ENCODE measurements at regions not wholly inside any gene's neighbourhood (a gene's known extent, or its start where the extent isn't known, plus 50 kb on each side); places are given as distances from the start of the nearest gene placed in this dataset.

DNA sequence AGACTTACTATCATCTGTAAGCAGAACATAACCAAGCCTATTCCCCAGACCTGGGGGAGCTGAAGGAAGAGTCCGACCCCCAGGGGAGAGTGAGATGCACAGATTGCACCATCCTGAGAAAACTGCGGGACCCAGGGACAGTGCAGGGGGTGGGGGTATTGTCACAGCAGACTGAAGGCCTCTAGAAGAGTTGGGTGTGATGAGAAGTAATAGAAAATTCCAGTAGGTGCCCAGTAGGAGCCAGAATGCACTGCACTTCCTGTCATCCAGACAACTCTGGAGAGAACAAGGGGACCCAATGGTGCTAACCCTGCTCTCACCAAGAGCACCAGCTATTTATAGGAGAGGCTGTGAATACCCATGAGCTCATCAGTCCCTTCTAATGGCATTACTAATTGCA lies 190.1 kb downstream of the BCL11B start:
- no peak overlapping the region for H3K14ac ChIP-seq (replicated peaks; ENCODE audit: low read depth, low read length)
- dilution Hi-C loops (cut with HindIII; ENCODE audit: low sequenced_read_pairs, unreplicated experiment) = no loop called here
- no peak overlapping the region for H2AK5ac ChIP-seq (ENCODE audit: low read depth, low read length)
- no peaks in the 10 kb centered on the region for H3K36me3 ChIP-seq (ENCODE audit: control insufficient read depth, insufficient read depth, low read length)
- H4K20me1 ChIP-seq (ENCODE audit: insufficient read depth, low read length) = no peaks in the 10 kb centered on the region
- ATAC-seq (ENCODE audit: low read depth) = no peak
- no peak overlapping the region for H3K9ac ChIP-seq (ENCODE audit: low read depth, low read length)
- no CpG with 5 or more reads among the region's 2 CpGs for WGBS, 2 experiments (ENCODE audit: extremely low coverage in 2 of 2, insufficient read length in 1 of 2)
- no peak overlapping the region for H3K23ac ChIP-seq (ENCODE audit: low read depth, low read length)
- ChIA-PET POLR2A (ENCODE audit: unreplicated experiment) (no interaction called here), CTCF (no interaction called here)
- no peak overlapping the region for H4K5ac ChIP-seq (ENCODE audit: low read depth, low read length)
- H4K8ac ChIP-seq (ENCODE audit: low read depth in 2 of 2, low read length in 2 of 2) = no peak overlapping the region
- no peak overlapping the region for H3K27ac ChIP-seq (ENCODE audit: insufficient read depth, low read length)
- TF ChIP-seq SMC3 (IDR thresholded peaks at IDR 0.05; ENCODE audit: low read depth, low read length) (no peak), CEBPB (IDR thresholded peaks at IDR 0.05; ENCODE audit: low read depth, low read length) (no peak), RCOR1 (IDR thresholded peaks at IDR 0.05; ENCODE audit: insufficient replicate concordance, low read length) (no peak), MAZ (IDR thresholded peaks at IDR 0.05; ENCODE audit: borderline replicate concordance, low read depth, low read length) (no peak), MAFK (IDR thresholded peaks at IDR 0.05; ENCODE audit: low read depth, low read length) (no peak), MXI1 (IDR thresholded peaks at IDR 0.05; ENCODE audit: borderline replicate concordance, low read depth, low read length) (no peak)
- TF ChIP-seq, protein P1, sequence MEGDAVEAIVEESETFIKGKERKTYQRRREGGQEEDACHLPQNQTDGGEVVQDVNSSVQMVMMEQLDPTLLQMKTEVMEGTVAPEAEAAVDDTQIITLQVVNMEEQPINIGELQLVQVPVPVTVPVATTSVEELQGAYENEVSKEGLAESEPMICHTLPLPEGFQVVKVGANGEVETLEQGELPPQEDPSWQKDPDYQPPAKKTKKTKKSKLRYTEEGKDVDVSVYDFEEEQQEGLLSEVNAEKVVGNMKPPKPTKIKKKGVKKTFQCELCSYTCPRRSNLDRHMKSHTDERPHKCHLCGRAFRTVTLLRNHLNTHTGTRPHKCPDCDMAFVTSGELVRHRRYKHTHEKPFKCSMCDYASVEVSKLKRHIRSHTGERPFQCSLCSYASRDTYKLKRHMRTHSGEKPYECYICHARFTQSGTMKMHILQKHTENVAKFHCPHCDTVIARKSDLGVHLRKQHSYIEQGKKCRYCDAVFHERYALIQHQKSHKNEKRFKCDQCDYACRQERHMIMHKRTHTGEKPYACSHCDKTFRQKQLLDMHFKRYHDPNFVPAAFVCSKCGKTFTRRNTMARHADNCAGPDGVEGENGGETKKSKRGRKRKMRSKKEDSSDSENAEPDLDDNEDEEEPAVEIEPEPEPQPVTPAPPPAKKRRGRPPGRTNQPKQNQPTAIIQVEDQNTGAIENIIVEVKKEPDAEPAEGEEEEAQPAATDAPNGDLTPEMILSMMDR (conservative IDR thresholded peaks at IDR 0.05; ENCODE audit: low read depth, low read length) = no peak
- TF ChIP-seq, protein P2, sequence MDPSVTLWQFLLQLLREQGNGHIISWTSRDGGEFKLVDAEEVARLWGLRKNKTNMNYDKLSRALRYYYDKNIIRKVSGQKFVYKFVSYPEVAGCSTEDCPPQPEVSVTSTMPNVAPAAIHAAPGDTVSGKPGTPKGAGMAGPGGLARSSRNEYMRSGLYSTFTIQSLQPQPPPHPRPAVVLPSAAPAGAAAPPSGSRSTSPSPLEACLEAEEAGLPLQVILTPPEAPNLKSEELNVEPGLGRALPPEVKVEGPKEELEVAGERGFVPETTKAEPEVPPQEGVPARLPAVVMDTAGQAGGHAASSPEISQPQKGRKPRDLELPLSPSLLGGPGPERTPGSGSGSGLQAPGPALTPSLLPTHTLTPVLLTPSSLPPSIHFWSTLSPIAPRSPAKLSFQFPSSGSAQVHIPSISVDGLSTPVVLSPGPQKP (IDR thresholded peaks at IDR 0.05; ENCODE audit: borderline replicate concordance, low read depth, low read length) = no peak
- TF ChIP-seq, protein P3, sequence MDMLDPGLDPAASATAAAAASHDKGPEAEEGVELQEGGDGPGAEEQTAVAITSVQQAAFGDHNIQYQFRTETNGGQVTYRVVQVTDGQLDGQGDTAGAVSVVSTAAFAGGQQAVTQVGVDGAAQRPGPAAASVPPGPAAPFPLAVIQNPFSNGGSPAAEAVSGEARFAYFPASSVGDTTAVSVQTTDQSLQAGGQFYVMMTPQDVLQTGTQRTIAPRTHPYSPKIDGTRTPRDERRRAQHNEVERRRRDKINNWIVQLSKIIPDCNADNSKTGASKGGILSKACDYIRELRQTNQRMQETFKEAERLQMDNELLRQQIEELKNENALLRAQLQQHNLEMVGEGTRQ (IDR thresholded peaks at IDR 0.05; ENCODE audit: low read depth, low read length) = no peak
- no peak overlapping the region for H2BK20ac ChIP-seq (ENCODE audit: low read depth, low read length)
- peaks cover 25% of the 10 kb centered on the region for H3K9me3 ChIP-seq (ENCODE audit: control insufficient read depth, insufficient read depth, low read length)
- no peaks in the 10 kb centered on the region for H3K27me3 ChIP-seq (ENCODE audit: control insufficient read depth, insufficient read depth, low read length)
- no peak for DNase-seq
- no TSS peak for BruUV-seq (replicated peaks)
- no peak overlapping the region for H3K56ac ChIP-seq (ENCODE audit: extremely low read depth, insufficient read depth, low read length)
- H2AFZ ChIP-seq (replicated peaks; ENCODE audit: low read length, poor library complexity) = no peak overlapping the region
- no peak overlapping the region for H4K91ac ChIP-seq (ENCODE audit: insufficient read depth, low read depth, low read length)
- no peak overlapping the region for H2BK5ac ChIP-seq (ENCODE audit: low read depth, low read length, poor library complexity, severe bottlenecking)
- in situ Hi-C loops (cut with MboI; ENCODE audit: low sequenced_read_pairs) = no loop called here
- no peak overlapping the region for H2AK9ac ChIP-seq (replicated peaks; ENCODE audit: low read depth, low read length, poor library complexity)
- intact Hi-C loops (cut with micrococcal nuclease) = no loop called here
- no peaks in the 10 kb centered on the region for H3K79me1 ChIP-seq (ENCODE audit: low read depth in 1 of 2, low read length in 2 of 2)
- no peaks in the 10 kb centered on the region for H3K4me1 ChIP-seq (ENCODE audit: control insufficient read depth, insufficient read depth, low read length)
- no peaks in the 10 kb centered on the region for H3K9me1 ChIP-seq (ENCODE audit: insufficient read depth, low read length)
- no peak overlapping the region for H2BK15ac ChIP-seq (ENCODE audit: low read depth, low read length)
- no peak overlapping the region for H2BK120ac ChIP-seq (ENCODE audit: low read depth, low read length)
- H3K4me3 ChIP-seq (ENCODE audit: insufficient read depth, low read depth, low read length) = no peak overlapping the region
- no peak overlapping the region for H3K4me2 ChIP-seq (ENCODE audit: low read depth, low read length)
- no peak overlapping the region for H3K18ac ChIP-seq (ENCODE audit: low read depth, low read length)
- H3K4ac ChIP-seq (ENCODE audit: low read depth, low read length) = no peak overlapping the region

All from IMR-90 (cell line).